GM21717 (cell line): ENCODE measurements at regions not wholly inside any gene's neighbourhood (a gene's known extent, or its start where the extent isn't known, plus 50 kb on each side); places are given as distances from the start of the nearest gene placed in this dataset.
"Not testable (repeated sequence)": the region's sequence is repeated elsewhere in the genome, so short reads cannot be mapped to it uniquely, and the experiment has no call there.

ENCODE experiments used
- ATAC-seq: cut with Tn5 transposase; IDR thresholded peaks from one replicate; pipeline ENCODE4 v1.9.1; 2021; ENCODE audit warnings: mild to moderate bottlenecking, moderate library complexity; ENCODE audit not compliant: unreplicated experiment

GRCh38 chr2:18993756-18994338 lies 364.6 kb downstream of the OSR1 start:
- ATAC-seq = no peak

- ATAC-seq = no peak
These were observed 366.9 kb downstream of the OSR1 start for GRCh38 chr2:18991177-18992168.

GRCh38 chr2:18988631-18989232 lies 369.7 kb downstream of the OSR1 start:
- no peak for ATAC-seq

GRCh38 chr2:18987592-18988073 lies 370.8 kb downstream of the OSR1 start:
- no peak for ATAC-seq

- ATAC-seq = no peak
These were observed 371.4 kb downstream of the OSR1 start for GRCh38 chr2:18987016-18987415.

- no peak for ATAC-seq
These were observed 372.4 kb downstream of the OSR1 start for GRCh38 chr2:18986046-18986445.

- no peak for ATAC-seq
These were observed 377.5 kb downstream of the OSR1 start for GRCh38 chr2:18980786-18981430.

GRCh38 chr2:18980104-18980785 lies 378.2 kb downstream of the OSR1 start:
- ATAC-seq = no peak

- no peak for ATAC-seq
These were observed 381.0 kb downstream of the OSR1 start for GRCh38 chr2:18977409-18977808.

GRCh38 chr2:18976168-18976961 lies 382.1 kb downstream of the OSR1 start:
- ATAC-seq = no peak

- ATAC-seq = no peak
These were observed 382.8 kb downstream of the OSR1 start for GRCh38 chr2:18975506-18976167.

- no peak for ATAC-seq
These were observed 382.3 kb upstream of the NT5C1B start for GRCh38 chr2:18971628-18972027.

GRCh38 chr2:18971069-18971378 lies 381.7 kb upstream of the NT5C1B start:
- ATAC-seq = no peak

GRCh38 chr2:18966131-18966530 lies 376.8 kb upstream of the NT5C1B start:
- no peak for ATAC-seq

- ATAC-seq = not testable (repeated sequence)
These were observed 374.4 kb upstream of the NT5C1B start for GRCh38 chr2:18963739-18964256.

GRCh38 chr2:18961991-18962421 lies 372.6 kb upstream of the NT5C1B start:
- ATAC-seq = no peak

GRCh38 chr2:18959952-18960717 lies 370.8 kb upstream of the NT5C1B start:
- ATAC-seq = no peak

- no peak for ATAC-seq
These were observed 369.8 kb upstream of the NT5C1B start for GRCh38 chr2:18959200-18959599.
